HG02798 (cell line): ENCODE measurements at regions not wholly inside any gene's neighbourhood (a gene's known extent, or its start where the extent isn't known, plus 50 kb on each side); places are given as distances from the start of the nearest gene placed in this dataset.
A peak's percentile ranks its signal among the peaks of the same experiment; 100 is the strongest.
"Not testable (repeated sequence)": the region's sequence is repeated elsewhere in the genome, so short reads cannot be mapped to it uniquely, and the experiment has no call there.

Experiments
- ATAC-seq: cut with Tn5 transposase; IDR thresholded peaks from one replicate; pipeline ENCODE4 v1.9.1; 2021; ENCODE audit warnings: mild to moderate bottlenecking; ENCODE audit not compliant: unreplicated experiment, poor library complexity

DNA sequence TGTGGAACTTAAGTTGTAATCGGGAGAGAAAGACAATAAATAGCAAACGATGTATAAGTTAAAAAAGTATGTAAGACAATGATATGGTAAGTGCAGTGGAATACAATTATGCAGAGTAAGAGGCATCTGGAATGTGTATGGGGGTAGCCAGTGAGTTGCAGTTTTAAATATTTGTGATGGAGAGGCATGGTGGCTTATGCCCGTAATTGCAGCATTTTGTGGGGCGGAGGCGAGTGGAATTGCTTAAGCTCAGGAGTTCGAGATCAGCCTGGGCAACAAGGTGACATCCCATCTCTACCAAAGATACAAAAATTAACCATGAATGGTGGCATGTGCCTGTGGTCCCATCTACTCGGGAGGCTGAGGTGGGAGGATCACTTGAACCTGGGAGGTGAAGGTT is 52.5 kb upstream of the WDFY3 start:
- ATAC-seq, result no peak

DNA sequence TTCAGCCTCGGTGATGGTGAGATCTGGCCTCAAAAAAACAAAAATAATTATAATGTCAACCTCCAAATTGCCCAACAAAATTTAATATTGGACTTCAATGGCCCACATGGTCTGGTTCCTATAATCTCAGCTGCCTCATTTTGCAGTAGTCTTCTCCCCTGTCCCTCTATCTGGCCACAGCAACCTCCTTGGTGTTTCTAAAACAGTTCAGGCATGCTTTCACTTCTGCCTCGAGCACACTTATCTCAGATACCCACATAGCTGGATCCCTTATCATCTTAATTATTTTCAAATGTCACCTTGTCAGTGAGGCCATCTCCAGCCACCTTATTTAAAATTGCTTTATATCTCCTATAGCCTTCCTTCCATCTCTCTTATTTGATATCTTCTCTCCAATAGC is 52.9 kb upstream of the WDFY3 start:
- no peak for ATAC-seq

DNA sequence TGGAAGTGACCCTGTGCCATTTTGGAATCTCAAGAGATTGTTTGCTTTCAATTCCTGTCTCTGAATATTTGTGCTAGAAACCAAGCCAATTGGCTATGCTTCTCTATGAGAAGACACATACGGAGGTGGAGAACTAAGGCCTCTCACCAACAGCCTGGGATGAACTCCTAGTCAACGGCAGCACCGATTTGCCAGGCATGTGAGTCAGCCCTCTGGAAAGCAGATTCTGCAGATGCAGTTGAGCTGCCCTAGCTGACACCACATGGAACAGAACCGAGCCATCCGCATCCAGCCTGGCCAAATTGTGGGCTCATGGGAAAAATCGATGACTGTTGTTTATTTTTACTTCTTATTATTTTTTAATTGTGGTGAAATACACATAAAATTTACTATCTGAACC is 58.2 kb upstream of the WDFY3 start:
- ATAC-seq, result no peak

DNA sequence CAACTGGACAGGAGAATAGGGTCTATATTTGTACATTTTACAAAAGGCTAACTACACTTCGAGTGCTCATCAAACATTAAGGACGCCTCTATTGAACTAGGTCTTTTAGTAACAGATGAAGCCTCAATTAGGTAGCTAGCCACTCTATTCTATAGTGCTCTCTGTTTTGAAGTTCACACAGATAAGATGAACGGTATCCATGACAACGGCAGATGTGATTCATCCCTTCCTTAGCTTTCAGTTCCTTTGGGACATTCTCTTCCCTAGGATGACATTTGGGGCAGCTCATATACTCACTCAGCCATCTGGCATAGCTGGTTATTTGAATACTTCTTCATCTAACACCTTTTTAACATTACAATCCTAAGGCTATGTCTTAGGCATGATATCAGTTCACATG is 62.4 kb upstream of the WDFY3 start:
- no peak for ATAC-seq

DNA sequence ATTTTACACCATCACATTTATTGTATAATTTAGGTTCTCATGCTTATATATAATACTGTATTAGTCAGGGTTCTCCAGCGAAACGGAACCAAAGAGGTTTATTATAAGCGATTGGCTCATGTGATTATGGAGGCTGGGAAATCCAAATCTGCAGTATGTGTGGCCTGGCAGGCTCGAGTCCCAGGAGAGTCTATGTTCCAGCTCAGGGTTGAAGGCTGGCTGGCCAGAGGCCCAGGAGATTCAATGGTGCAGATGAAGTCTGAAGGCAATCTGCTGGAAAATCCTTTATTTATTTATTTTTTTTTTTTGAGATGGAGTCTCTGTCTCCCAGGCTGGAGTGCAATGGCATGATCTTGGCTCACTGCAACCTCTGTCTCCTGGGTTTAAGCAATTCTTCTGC is 63.0 kb upstream of the WDFY3 start:
- ATAC-seq, result no peak

DNA sequence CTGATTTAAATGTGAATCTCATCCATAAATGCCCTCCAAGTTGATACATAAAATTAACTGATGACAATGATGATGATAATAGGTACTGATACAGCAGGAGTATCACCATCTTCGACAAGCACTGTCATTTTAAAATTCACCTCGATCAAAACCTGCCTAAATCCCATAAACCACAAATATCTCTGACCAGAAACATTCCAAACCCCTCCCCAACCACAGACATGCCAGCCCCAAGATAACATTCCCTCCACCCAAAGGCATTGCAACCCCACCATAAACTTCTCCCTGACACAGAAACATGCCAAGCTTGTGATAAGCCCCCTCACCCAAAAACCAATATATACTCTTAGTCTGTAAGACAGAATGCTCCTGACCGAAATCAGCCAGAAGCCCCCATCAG is 63.7 kb upstream of the WDFY3 start:
- ATAC-seq, result no peak

DNA sequence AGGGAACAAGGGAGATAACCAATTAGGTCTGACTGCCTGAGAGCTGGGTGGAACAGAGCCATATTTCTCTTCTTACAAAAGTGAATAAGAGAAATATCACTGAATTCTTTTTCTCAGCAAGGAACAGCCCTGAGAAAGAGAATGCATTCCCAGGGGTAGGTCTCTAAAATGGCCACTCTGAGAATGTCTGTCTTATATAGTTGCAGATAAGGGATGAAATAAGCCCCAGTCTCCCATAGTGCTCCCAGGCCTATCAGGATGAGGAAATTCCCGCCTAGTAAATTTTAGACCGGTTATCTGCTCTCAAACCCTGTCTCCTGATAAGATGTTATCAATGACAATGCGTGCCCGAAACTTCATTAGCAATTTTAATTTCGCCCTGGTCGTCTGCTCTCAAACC is 67.3 kb upstream of the WDFY3 start:
- not testable (repeated sequence) for ATAC-seq

DNA sequence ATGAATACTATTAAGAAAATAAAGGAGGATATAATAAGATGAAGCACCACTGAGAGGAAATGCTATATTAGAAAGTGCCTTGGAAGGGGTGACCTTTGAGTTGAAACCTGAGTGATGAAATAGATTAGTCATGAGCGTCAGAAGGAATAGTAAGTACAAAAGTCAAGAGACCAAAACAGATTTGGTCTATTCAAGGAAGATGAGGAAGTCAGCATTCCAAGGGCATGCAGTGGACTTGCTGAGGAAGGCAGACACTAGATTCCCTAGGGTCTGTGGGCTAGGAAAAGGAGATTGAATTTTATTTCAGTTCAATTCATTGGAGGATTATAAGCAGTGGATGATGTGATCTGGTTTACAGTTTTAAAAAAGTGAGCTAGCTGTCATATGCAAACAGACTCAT is 73.0 kb upstream of the WDFY3 start:
- ATAC-seq, result no peak

DNA sequence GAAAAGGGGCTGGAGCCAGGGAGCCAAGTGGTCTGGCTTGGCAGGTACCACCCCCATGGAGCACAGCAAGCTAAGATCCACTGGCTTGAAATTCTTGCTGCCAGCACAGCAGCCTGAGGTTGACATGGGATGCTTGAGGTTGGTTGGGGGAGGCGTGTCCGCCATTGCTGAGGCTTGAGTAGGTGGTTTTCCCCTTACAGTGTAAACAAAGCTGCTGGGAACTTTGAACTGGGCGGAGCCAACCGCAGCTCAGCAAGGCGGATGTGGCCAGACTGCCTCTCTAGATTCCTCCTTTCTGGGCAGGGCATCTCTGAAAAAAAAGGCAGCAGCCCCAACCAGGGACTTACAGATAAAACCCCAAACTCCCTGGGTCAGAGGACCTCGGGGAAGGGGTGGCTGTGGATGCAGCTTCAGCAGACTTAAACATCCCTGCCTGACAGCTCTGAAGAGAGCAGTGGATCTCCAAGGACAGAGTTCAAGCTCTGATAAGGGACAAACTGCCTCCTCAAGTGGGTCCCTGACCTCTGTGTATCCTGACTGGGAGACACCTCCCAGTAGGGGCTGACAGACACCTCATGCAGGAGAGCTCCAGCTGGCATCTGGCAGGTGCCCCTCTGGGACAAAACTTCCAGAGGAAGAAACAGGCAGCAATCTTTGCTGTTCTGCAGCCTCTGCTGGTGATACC is 77.5 kb upstream of the WDFY3 start:
- ATAC-seq, result peak; percentile 75

DNA sequence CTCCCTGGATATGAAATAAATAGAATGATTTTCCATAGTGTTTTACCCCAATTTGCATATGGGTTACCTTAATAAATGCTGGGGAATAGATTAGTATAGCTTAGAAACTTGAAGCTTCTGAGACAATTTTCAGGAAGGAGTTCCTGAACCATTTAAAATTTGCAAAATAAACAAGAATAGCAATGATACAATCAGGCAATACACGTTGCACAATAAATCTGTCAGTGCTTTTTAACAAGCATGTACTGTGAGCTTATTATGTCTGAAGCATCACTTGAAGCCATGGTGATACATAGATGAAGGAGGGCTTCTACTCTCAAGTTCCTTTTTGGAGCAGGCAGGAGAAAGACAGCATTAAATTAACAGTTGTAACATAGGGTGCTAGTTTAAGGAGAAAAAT is 84.2 kb upstream of the WDFY3 start:
- no peak for ATAC-seq

DNA sequence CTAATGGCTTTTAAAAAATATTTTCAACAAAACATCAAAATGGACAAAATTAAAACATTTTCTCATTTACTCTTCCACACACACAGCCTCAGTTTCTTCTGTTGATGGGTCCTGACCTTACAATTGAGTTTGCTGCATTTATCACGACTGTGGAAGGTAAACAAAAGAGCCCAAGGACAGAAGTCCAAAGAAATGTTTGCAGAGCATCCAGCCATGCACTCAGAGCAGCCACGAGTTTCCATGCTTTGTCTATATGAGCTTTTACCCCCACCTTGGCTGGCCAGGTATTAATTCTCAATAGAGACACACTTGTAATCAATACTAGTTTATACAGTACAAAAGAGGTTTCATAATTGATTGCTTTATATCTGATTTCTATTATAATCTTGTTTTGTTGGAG is 85.0 kb upstream of the WDFY3 start:
- ATAC-seq, result no peak

DNA sequence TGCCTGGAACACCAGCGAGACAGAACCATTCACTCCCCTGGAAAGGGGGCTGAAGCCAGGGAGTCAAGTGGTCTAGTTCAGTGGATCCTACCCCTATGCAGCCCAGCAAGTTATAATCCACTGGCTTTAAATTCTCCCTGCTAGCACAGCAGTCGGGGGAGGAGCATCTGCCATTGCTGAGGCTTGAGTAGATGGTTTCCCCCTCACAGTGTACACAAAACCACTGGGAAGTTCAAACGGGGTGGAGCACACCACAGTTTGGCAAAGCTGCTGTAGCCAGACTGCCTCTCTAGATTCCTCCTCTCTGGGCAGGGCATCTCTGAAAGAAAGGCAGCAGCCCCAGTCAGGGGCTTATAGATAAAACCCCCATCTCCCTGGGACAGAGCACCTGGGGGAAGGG is 88.4 kb upstream of the WDFY3 start:
- ATAC-seq, result not testable (repeated sequence)

DNA sequence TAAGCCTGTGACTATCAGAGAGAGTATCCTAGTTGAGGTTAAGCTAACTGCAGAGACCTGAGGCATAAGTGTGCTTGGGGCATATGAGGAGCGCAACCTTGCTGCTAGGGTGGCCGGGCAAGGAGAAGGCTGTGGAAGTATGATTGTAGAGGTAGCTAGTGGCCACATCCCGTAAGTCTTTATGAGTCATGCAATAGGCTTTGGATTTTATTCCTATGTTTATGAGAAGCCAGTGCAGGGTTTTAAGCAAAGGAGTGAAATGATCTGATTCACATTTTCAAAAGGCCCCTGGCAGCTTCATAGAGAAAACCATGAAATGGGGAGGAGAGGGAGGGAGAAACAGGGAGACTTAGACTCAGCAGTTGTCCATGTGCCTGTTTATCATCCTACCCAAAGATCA is 92.1 kb upstream of the WDFY3 start:
- ATAC-seq, result no peak

DNA sequence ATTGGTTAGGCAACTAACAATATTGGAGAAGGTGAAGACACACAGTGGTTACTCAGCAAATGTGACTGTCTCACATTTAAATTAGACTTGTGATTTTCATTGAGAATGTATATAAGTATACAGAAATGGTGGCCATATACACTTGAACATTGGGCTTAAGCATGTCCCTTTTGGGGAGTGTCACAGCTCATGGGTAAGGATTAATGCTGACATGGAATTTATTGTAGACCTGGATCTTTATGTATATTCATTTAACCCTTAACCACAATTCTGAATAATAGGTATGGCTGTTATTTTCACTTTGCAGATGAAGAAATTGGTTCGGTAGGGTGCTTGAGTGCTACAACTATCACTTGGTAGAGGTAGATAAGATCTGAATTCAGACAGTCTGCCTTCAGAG is 95.5 kb upstream of the WDFY3 start:
- no peak for ATAC-seq

DNA sequence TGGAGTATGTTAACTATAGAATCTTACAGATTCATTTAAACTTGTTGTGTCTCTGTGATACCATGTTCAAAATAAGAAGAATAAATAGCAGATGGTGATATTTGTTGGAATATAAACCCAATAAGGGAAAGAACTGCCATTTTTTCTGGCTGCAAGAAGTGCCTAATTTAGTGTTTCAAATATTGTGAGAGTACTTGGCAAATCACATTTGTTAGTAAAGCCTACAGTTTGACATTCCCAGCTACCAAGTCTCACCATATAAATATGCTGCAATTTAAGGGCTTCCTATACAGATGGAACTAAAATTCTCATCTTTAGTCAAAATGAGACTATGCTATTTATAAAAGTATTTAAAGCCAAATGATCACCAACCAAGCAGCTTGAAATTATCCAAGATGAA is 96.0 kb upstream of the WDFY3 start:
- ATAC-seq, result no peak

DNA sequence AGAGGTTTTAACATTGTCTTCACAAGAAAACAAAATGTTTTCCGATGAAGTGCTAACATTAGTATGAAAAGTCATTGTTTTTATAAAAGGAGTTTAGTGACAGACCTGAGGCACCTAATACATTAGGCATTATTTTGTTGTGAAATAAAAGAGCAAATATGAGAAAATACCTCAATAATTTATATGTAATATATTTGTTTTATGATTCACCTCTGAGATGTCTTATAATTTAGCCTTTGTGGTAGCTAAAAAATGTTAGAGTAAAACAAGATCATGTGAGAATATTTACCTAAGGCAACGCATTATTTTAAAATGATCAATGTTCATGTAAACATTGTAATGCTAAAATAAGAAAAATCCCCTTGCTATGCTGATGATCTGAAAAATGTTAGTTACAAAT is 100.9 kb upstream of the WDFY3 start:
- ATAC-seq, result no peak

DNA sequence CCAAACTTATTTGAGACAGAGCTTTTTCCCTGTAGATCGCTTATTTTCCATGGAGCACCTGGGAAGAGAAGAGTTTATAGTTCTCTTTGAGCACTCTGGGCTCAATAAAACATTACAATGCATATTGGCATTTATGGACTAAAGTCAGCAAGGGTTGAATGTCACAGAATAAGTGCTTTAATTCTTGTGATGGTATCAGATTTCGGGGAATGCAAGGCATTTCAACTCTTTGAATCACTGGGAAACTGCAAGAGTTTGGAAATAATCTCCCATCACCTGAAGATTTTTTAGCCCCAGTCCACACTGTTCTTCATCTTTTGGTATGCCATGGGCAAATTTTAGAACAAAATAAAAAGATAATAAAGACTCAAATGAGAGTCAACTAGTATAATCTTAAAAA is 111.5 kb upstream of the WDFY3 start:
- no peak for ATAC-seq

DNA sequence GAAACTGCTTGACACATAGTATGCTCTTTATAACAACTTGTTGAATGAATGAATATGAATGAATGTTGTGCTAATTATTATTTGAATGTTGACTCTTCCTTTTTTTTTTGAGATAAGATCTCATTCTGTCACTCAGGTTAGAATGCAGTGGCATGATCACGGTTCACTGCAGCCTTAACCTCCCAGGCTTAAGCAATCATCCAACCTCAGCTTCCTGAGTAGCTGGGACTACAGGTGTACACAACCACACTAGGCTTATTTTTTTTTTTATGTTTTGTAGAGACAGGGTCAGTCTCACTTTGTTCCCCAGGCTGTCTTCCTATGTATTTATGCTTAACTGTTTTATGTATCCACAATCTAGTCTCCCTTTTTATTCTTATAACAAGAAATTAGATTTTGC is 114.7 kb upstream of the WDFY3 start:
- ATAC-seq, result no peak

DNA sequence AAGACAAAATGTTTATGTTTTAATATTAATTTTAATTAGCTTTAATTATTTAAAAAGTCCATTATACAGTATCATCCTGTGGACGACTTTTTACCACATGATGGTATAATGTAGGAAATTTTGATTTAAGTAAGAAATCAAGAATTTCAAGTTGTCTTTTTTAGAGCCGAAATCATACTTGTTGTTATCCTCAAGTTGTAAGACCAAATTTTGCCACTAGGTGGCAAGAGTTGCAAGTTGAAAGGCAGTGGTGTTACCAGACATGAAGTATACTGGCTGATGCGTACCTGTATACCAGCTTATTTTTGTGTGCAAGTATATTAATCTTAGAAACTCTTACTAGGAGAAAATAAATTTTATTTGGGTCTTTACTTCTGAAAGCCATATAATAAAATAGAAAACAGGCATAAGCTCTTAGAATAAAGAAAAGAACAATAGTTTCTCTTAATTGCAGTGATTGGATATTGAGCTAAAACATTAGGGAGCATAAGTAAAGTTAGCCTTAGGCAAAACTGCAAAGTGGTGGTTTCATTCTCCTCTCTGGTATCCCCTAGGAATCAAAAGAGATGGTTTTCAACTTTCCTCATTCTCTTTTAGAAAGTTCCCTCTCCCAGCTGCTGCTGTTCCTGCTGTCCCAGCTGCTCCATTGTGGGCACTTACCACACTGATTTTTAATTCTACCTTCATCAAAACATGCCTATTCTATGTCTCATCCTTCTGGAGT is 118.0 kb upstream of the WDFY3 start:
- ATAC-seq, result peak; percentile 94

DNA sequence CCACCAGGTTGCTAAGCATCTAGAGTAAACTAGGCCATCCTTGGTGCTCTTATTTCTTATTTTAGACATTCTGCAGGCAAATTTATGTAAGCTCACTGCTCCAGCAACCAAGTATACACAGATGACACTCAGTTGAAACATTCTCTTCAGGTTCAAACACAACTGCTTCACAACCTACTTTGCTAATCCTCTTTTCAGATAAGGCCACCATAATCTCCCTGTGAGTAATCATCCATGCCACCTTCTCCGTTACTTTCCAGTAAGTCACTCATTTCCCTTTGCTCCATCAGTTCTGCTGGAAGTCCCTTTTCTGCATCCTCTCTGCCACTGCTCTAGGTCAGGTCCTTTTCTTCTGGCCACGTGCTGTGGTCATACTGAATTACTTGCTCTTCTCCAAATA is 120.2 kb upstream of the WDFY3 start:
- ATAC-seq, result no peak

DNA sequence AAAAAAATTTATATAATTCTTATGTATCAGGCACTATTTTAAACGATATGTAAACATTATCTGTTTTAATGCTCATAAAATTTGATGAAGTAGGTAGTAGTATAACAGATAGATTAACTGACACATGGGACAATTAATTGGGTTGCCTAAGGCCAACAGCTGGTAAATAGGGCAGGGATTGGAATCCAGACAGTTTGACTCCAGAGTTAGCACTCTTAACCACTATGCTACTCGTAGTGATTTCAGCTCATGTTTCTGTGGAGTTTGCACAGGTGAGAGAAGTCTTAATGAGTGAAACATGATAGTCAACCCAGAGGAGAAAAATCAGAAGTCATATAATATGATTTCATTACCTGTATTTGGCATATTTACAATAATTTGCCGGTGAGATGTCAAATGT is 126.0 kb upstream of the WDFY3 start:
- no peak for ATAC-seq

DNA sequence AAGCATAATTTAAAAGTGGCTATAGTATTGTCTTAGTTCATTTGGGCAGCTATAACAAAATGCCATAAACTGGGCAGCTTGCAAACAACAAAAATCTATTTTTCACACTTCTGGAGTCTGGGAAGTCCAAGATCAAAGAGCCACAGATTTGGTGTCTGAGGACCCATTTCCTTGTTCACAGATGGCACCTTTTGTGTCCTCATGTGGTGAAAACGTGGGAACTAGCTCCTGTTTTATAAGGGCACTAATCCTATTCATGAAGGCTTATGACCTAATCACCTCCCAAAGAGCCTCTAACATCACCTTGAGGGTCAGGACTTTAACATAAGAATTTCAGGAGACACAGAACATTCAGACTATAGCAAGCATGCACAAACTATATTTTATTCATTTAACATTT is 126.5 kb upstream of the WDFY3 start:
- ATAC-seq, result no peak
